Karpas-422 (cell line): ENCODE measurements at regions not wholly inside any gene's neighbourhood (a gene's known extent, or its start where the extent isn't known, plus 50 kb on each side); places are given as distances from the start of the nearest gene placed in this dataset.

Experiments
- DNase-seq: peaks from one replicate; pipeline ENCODE4 v3.0.0-alpha.2; 2015
- H2AFZ ChIP-seq: fragments of 200-600 bp; sonication (generic); 2 replicates; pipeline ENCODE4 v1.6.1; 2014; ENCODE audit warnings: antibody characterized with exemption, low read length, mixed read lengths
- H3K27ac ChIP-seq: fragments of 200-600 bp; sonication (generic); 2 replicates; pipeline ENCODE4 v1.5.1; 2014; ENCODE audit warnings: mild to moderate bottlenecking, low read length, moderate library complexity
- H3K27me3 ChIP-seq: fragments of 200-600 bp; sonication (generic); 2 replicates; pipeline ENCODE4 v1.6.1; 2014; ENCODE audit warnings: low read length, mixed read lengths
- H3K36me3 ChIP-seq: fragments of 200-600 bp; sonication (generic); 2 replicates; pipeline ENCODE4 v1.6.1; 2014; ENCODE audit warnings: low read length, mixed read lengths; ENCODE audit not compliant: insufficient read depth
- H3K4me1 ChIP-seq: fragments of 200-600 bp; sonication (generic); 2 replicates; pipeline ENCODE4 v1.6.1; 2014; ENCODE audit warnings: mild to moderate bottlenecking, low read length, mixed read lengths
- H3K4me2 ChIP-seq: fragments of 200-600 bp; sonication (generic); 2 replicates; pipeline ENCODE4 v1.6.1; 2014; ENCODE audit warnings: low read length, low read depth, mild to moderate bottlenecking; ENCODE audit not compliant: poor library complexity, severe bottlenecking
- H3K4me3 ChIP-seq: fragments of 200-600 bp; sonication (generic); 2 replicates; pipeline ENCODE4 v1.5.1; 2014; ENCODE audit warnings: mild to moderate bottlenecking, antibody characterized with exemption, low read length, mixed read lengths
- H3K79me2 ChIP-seq: fragments of 200-600 bp; sonication (generic); 2 replicates; pipeline ENCODE4 v1.6.1; 2014; ENCODE audit warnings: mild to moderate bottlenecking, low read length, mixed read lengths
- H3K9ac ChIP-seq: fragments of 200-600 bp; sonication (generic); 2 replicates; pipeline ENCODE4 v1.6.0; 2014; ENCODE audit warnings: low read length
- H3K9me2 ChIP-seq: fragments of 200-600 bp; sonication (generic), shearing (Covaris generic); replicated peaks from 2 replicates; pipeline ENCODE4 v1.6.0; 2014; ENCODE audit warnings: mild to moderate bottlenecking, low read length, moderate library complexity; ENCODE audit not compliant: insufficient read depth
- H3K9me3 ChIP-seq: fragments of 300-700, 200-600 bp; sonication (generic); 2 replicates; pipeline ENCODE4 v1.6.1; 2014; ENCODE audit warnings: low read length, mixed read lengths
- H4K20me1 ChIP-seq: fragments of 200-600 bp; sonication (generic); 2 replicates; pipeline ENCODE4 v1.6.1; 2014; ENCODE audit warnings: mild to moderate bottlenecking, antibody characterized with exemption, low read length, low read depth; ENCODE audit not compliant: insufficient read depth

- no peak for DNase-seq
- no peaks in the 10 kb centered on the region for H3K36me3 ChIP-seq
- no peak overlapping the region for H3K4me2 ChIP-seq
- no peak overlapping the region for H3K9ac ChIP-seq
- H3K79me2 ChIP-seq: no peaks in the 10 kb centered on the region
- no peaks in the 10 kb centered on the region for H4K20me1 ChIP-seq
- no peaks in the 10 kb centered on the region for H3K9me3 ChIP-seq
- H3K4me3 ChIP-seq: no peak overlapping the region
- H3K9me2 ChIP-seq: peaks cover 3% of the 10 kb centered on the region; the same call in 1 of the 2 replicates
- no peaks in the 10 kb centered on the region for H3K27me3 ChIP-seq
- no peak overlapping the region for H2AFZ ChIP-seq
- H3K4me1 ChIP-seq: no peaks in the 10 kb centered on the region
- no peak overlapping the region for H3K27ac ChIP-seq
Measured at GRCh38 chrX:96432647-96433046, 252.0 kb upstream of the DIAPH2 start.

GRCh38 chrX:96433409-96434077 is 251.1 kb upstream of the DIAPH2 start:
- Histone ChIP-seq H3K4me2 (no peak overlapping the region), H3K27me3 (no peaks in the 10 kb centered on the region), H3K27ac (no peak overlapping the region), H2AFZ (no peak overlapping the region), H3K9me2 (peaks cover 3% of the 10 kb centered on the region; the same call in 1 of the 2 replicates), H3K4me3 (no peak overlapping the region), H3K79me2 (no peaks in the 10 kb centered on the region), H3K4me1 (no peaks in the 10 kb centered on the region), H4K20me1 (no peaks in the 10 kb centered on the region), H3K9ac (no peak overlapping the region), H3K36me3 (no peaks in the 10 kb centered on the region), H3K9me3 (no peaks in the 10 kb centered on the region)
- DNase-seq: no peak

GRCh38 chrX:96435378-96436035 is 249.1 kb upstream of the DIAPH2 start:
- no peaks in the 10 kb centered on the region for H3K36me3 ChIP-seq
- no peak overlapping the region for H3K4me3 ChIP-seq
- H3K79me2 ChIP-seq: no peaks in the 10 kb centered on the region
- no peak overlapping the region for H3K4me2 ChIP-seq
- no peaks in the 10 kb centered on the region for H3K9me3 ChIP-seq
- no peak for DNase-seq
- no peak overlapping the region for H2AFZ ChIP-seq
- no peak overlapping the region for H3K9ac ChIP-seq
- no peaks in the 10 kb centered on the region for H3K4me1 ChIP-seq
- H3K27ac ChIP-seq: no peak overlapping the region
- H3K9me2 ChIP-seq: peaks cover 3% of the 10 kb centered on the region; the same call in 1 of the 2 replicates
- H3K27me3 ChIP-seq: no peaks in the 10 kb centered on the region
- no peaks in the 10 kb centered on the region for H4K20me1 ChIP-seq

GRCh38 chrX:96436105-96436504 is 248.5 kb upstream of the DIAPH2 start:
- no peaks in the 10 kb centered on the region for H3K27me3 ChIP-seq
- H3K36me3 ChIP-seq: no peaks in the 10 kb centered on the region
- H3K4me1 ChIP-seq: no peaks in the 10 kb centered on the region
- H3K4me3 ChIP-seq: no peak overlapping the region
- no peaks in the 10 kb centered on the region for H3K79me2 ChIP-seq
- no peak overlapping the region for H3K27ac ChIP-seq
- no peak for DNase-seq
- no peak overlapping the region for H3K4me2 ChIP-seq
- peaks cover 3% of the 10 kb centered on the region; the same call in 1 of the 2 replicates for H3K9me2 ChIP-seq
- peaks cover under 1% of the 10 kb centered on the region; the same call in 1 of the 2 replicates for H3K9me3 ChIP-seq
- no peaks in the 10 kb centered on the region for H4K20me1 ChIP-seq
- H2AFZ ChIP-seq: no peak overlapping the region
- H3K9ac ChIP-seq: no peak overlapping the region

- Histone ChIP-seq H3K36me3 (no peaks in the 10 kb centered on the region), H3K9me2 (no peaks in the 10 kb centered on the region; the same call in 1 of the 2 replicates), H2AFZ (no peak overlapping the region), H3K9ac (no peak overlapping the region), H3K27ac (no peak overlapping the region), H3K9me3 (peaks cover 4% of the 10 kb centered on the region; the same call in 1 of the 2 replicates), H3K79me2 (no peaks in the 10 kb centered on the region), H3K4me3 (no peak overlapping the region), H3K4me1 (no peaks in the 10 kb centered on the region), H3K27me3 (no peaks in the 10 kb centered on the region), H4K20me1 (no peaks in the 10 kb centered on the region), H3K4me2 (no peak overlapping the region)
- no peak for DNase-seq
Measured at GRCh38 chrX:96438803-96439202, 245.8 kb upstream of the DIAPH2 start.

- H3K27me3 ChIP-seq: no peaks in the 10 kb centered on the region
- DNase-seq: no peak
- H3K9me3 ChIP-seq: peaks cover 4% of the 10 kb centered on the region; the same call in 1 of the 2 replicates
- H2AFZ ChIP-seq: no peak overlapping the region
- H3K27ac ChIP-seq: no peak overlapping the region
- no peaks in the 10 kb centered on the region for H3K79me2 ChIP-seq
- H3K4me1 ChIP-seq: no peaks in the 10 kb centered on the region
- no peaks in the 10 kb centered on the region for H3K9me2 ChIP-seq
- no peak overlapping the region for H3K4me2 ChIP-seq
- H3K4me3 ChIP-seq: no peak overlapping the region
- H3K9ac ChIP-seq: no peak overlapping the region
- H4K20me1 ChIP-seq: no peaks in the 10 kb centered on the region
- no peaks in the 10 kb centered on the region for H3K36me3 ChIP-seq
Measured at GRCh38 chrX:96440941-96441340, 243.7 kb upstream of the DIAPH2 start.

- Histone ChIP-seq H3K79me2 (no peaks in the 10 kb centered on the region), H2AFZ (no peak overlapping the region), H3K4me1 (no peaks in the 10 kb centered on the region), H3K4me2 (no peak overlapping the region), H3K9ac (no peak overlapping the region), H3K36me3 (no peaks in the 10 kb centered on the region), H3K9me3 (peaks cover 4% of the 10 kb centered on the region; the same call in 1 of the 2 replicates), H3K4me3 (no peak overlapping the region), H3K9me2 (no peaks in the 10 kb centered on the region), H3K27ac (no peak overlapping the region), H4K20me1 (no peaks in the 10 kb centered on the region), H3K27me3 (no peaks in the 10 kb centered on the region)
- no peak for DNase-seq
Measured at GRCh38 chrX:96445531-96446065, 239.0 kb upstream of the DIAPH2 start.

- H3K79me2 ChIP-seq: no peaks in the 10 kb centered on the region
- H2AFZ ChIP-seq: no peak overlapping the region
- no peaks in the 10 kb centered on the region for H3K27me3 ChIP-seq
- DNase-seq: no peak
- no peak overlapping the region for H3K9ac ChIP-seq
- no peak overlapping the region for H3K27ac ChIP-seq
- H3K9me3 ChIP-seq: no peaks in the 10 kb centered on the region
- H3K4me1 ChIP-seq: no peaks in the 10 kb centered on the region
- no peaks in the 10 kb centered on the region for H4K20me1 ChIP-seq
- no peaks in the 10 kb centered on the region for H3K36me3 ChIP-seq
- no peak overlapping the region for H3K4me3 ChIP-seq
- H3K9me2 ChIP-seq: no peaks in the 10 kb centered on the region
- no peak overlapping the region for H3K4me2 ChIP-seq
Measured at GRCh38 chrX:96446524-96446923, 238.1 kb upstream of the DIAPH2 start.
